ENCODE measurements at regions not wholly inside any gene's neighbourhood (a gene's known extent, or its start where the extent isn't known, plus 50 kb on each side); places are given as distances from the start of the nearest gene placed in this dataset.

GRCh38 chr2:206368484-206368883 is 74.8 kb upstream of the ADAM23 start:
- no peak for FAIRE-seq

GRCh38 chr2:206368933-206369569 is 74.3 kb upstream of the ADAM23 start:
- DNase-seq (ENCODE audit: low spot score in 2 of 2): no peak

More at GRCh38 chr2:206368484-206368883, 74.8 kb upstream of the ADAM23 start:
- DNase-seq (ENCODE audit: low spot score in 2 of 2): peak in 1 of 2 donors; percentile 5

GRCh38 chr2:206375956-206376355 is 67.4 kb upstream of the ADAM23 start:
- FAIRE-seq (no peak), DNase-seq (ENCODE audit: low spot score in 2 of 2) (no peak)

More at GRCh38 chr2:206368933-206369569, 74.3 kb upstream of the ADAM23 start:
- no peak for FAIRE-seq

GRCh38 chr2:206378835-206379234 is 64.5 kb upstream of the ADAM23 start:
- DNase-seq (ENCODE audit: low spot score in 2 of 2): no peak
- FAIRE-seq: no peak

GRCh38 chr2:206379266-206379665 is 64.1 kb upstream of the ADAM23 start:
- no peak for FAIRE-seq
- no peak for DNase-seq (ENCODE audit: low spot score in 2 of 2)

GRCh38 chr2:206379886-206380285 is 63.4 kb upstream of the ADAM23 start:
- FAIRE-seq (no peak), DNase-seq (ENCODE audit: low spot score in 2 of 2) (no peak)

GRCh38 chr2:206381881-206382280 is 61.5 kb upstream of the ADAM23 start:
- no peak for DNase-seq (ENCODE audit: low spot score in 2 of 2)
- no peak for FAIRE-seq

GRCh38 chr2:206383669-206384068 is 59.7 kb upstream of the ADAM23 start:
- DNase-seq (ENCODE audit: low spot score in 2 of 2) (no peak), FAIRE-seq (no peak)

GRCh38 chr2:206387808-206388207 is 55.5 kb upstream of the ADAM23 start:
- FAIRE-seq (no peak), DNase-seq (ENCODE audit: low spot score in 2 of 2) (no peak)

GRCh38 chr2:206388698-206389097 is 54.6 kb upstream of the ADAM23 start:
- DNase-seq (ENCODE audit: low spot score in 2 of 2): no peak
- FAIRE-seq: no peak

- DNase-seq (ENCODE audit: low spot score in 2 of 2) (no peak), FAIRE-seq (no peak)
Measured at GRCh38 chr2:206389164-206389563, 54.2 kb upstream of the ADAM23 start.

- DNase-seq (ENCODE audit: low spot score in 2 of 2): no peak
- no peak for FAIRE-seq
Measured at GRCh38 chr2:206390181-206390580, 53.2 kb upstream of the ADAM23 start.

GRCh38 chr2:206392118-206392517 is 51.2 kb upstream of the ADAM23 start:
- FAIRE-seq (no peak), DNase-seq (ENCODE audit: low spot score in 2 of 2) (no peak)

Measured in frontal cortex (tissue), 3 donors.